PC-9 (cell line): ENCODE measurements at regions not wholly inside any gene's neighbourhood (a gene's known extent, or its start where the extent isn't known, plus 50 kb on each side); places are given as distances from the start of the nearest gene placed in this dataset.

Experiments used
- BruUV-seq: library from RNA; stranded (reverse); fragments of 400-500 nt; replicated peaks from 2 replicates; lab custom pipeline; 2021; lab: Mats Ljungman, UMichigan
- CTCF ChIA-PET: fragments of 300-600 bp; sonication (Branson Sonifier 250); formaldehyde crosslinking; loops from one replicate; lab custom pipeline; 2022; ENCODE audit warnings: antibody characterized with exemption; lab: Charles Lee
- POLR2A ChIA-PET: fragments of 300-600 bp; sonication (Branson Sonifier 250); formaldehyde crosslinking; loops from one replicate; lab custom pipeline; 2022; ENCODE audit warnings: antibody characterized with exemption; ENCODE audit not compliant: unreplicated experiment; lab: Charles Lee
- DNase-seq, 2 experiments: peaks; one replicate each; pipeline versions ENCODE4 v3.0.0 to v3.0.0-alpha.2; 2015 to 2022; ENCODE audit warnings: mixed read lengths in 1 of 2
- H2AFZ ChIP-seq: fragments of 200-600 bp; sonication (generic); 2 replicates; pipeline ENCODE4 v1.8.1; 2017; ENCODE audit warnings: antibody characterized with exemption
- H3F3A ChIP-seq: fragments of 200-600 bp; sonication (generic); 2 replicates; pipeline ENCODE4 v1.8.1; 2017; ENCODE audit warnings: antibody characterized with exemption, mild to moderate bottlenecking, low read depth; ENCODE audit not compliant: insufficient read depth
- H3K27ac ChIP-seq: fragments of 200-600 bp; sonication (generic); 2 replicates; pipeline ENCODE4 v1.6.1; 2016; ENCODE audit warnings: mixed run types
- H3K27me3 ChIP-seq: fragments of 200-600 bp; sonication (generic); 2 replicates; pipeline ENCODE4 v1.6.1; 2016; ENCODE audit warnings: low read depth, mixed run types; ENCODE audit not compliant: insufficient read depth
- H3K36me3 ChIP-seq: fragments of 200-600 bp; sonication (generic); 2 replicates; pipeline ENCODE4 v1.6.1; 2016; ENCODE audit warnings: low read depth, mixed run types
- H3K4me1 ChIP-seq: fragments of 200-600 bp; sonication (generic); replicated peaks from 2 replicates; pipeline ENCODE4 v1.6.1; 2016; ENCODE audit warnings: mixed run types; ENCODE audit not compliant: insufficient read depth
- H3K4me2 ChIP-seq: fragments of 200-600 bp; sonication (generic); 2 replicates; pipeline ENCODE4 v1.6.1; 2017; ENCODE audit warnings: mixed run types
- H3K4me3 ChIP-seq: fragments of 200-600 bp; sonication (generic); 2 replicates; pipeline ENCODE4 v1.6.1; 2016; ENCODE audit warnings: mixed run types
- H3K79me2 ChIP-seq: fragments of 200-600 bp; sonication (generic); 2 replicates; pipeline ENCODE4 v1.6.1; 2017; ENCODE audit warnings: low read depth, mixed run types
- H3K9me2 ChIP-seq: fragments of 200-600 bp; sonication (generic); 2 replicates; pipeline ENCODE4 v1.8.1; 2017; ENCODE audit warnings: mild to moderate bottlenecking; ENCODE audit not compliant: insufficient read depth
- H3K9me3 ChIP-seq: fragments of 200-600 bp; sonication (generic); 2 replicates; pipeline ENCODE4 v1.8.1; 2016; ENCODE audit warnings: low read depth; ENCODE audit not compliant: insufficient read depth
- H4K20me1 ChIP-seq: fragments of 200-600 bp; sonication (generic); 2 replicates; pipeline ENCODE4 v1.8.1; 2017; ENCODE audit not compliant: insufficient read depth
- CTCF ChIP-seq: fragments of 200-600 bp; sonication (generic); conservative IDR thresholded peaks from 2 replicates; pipeline ENCODE4 v1.6.1; 2017; ENCODE audit warnings: mixed run types, antibody characterized with exemption, mild to moderate bottlenecking, moderate library complexity
- EZH2 ChIP-seq: fragments of 200-600 bp; sonication (generic); IDR thresholded peaks from 2 replicates; pipeline ENCODE4 v1.8.0; 2017; ENCODE audit warnings: antibody characterized with exemption, low read depth
- intact Hi-C: fragments of 100-400 bp; cut with micrococcal nuclease; formaldehyde crosslinking; loops from one replicate; pipeline ENCODE4 v1.10.0; 2022; ENCODE audit not compliant: unreplicated experiment

- Histone ChIP-seq H3K27ac (no peak overlapping the region), H3K4me2 (no peak overlapping the region), H3K9me2 (no peaks in the 10 kb centered on the region), H3K4me3 (no peak overlapping the region), H3F3A (no peaks in the 10 kb centered on the region), H3K79me2 (no peaks in the 10 kb centered on the region), H3K4me1 (no peaks in the 10 kb centered on the region), H3K36me3 (no peaks in the 10 kb centered on the region), H4K20me1 (no peaks in the 10 kb centered on the region), H3K9me3 (no peaks in the 10 kb centered on the region), H3K27me3 (no peaks in the 10 kb centered on the region), H2AFZ (no peak overlapping the region)
- no peak for DNase-seq
- ChIA-PET CTCF (no interaction called here), POLR2A (no interaction called here)
- intact Hi-C loops = no loop called here
- no TSS peak for BruUV-seq
- TF ChIP-seq CTCF (0 out of 2 replicates have a peak, but pooled peaks have one; percentile 21), EZH2 (no peak)
Measured at GRCh38 chr22:26797910-26798309, 140.5 kb downstream of the MIAT start.

GRCh38 chr22:26798462-26799065 is 141.2 kb downstream of the MIAT start:
- ChIA-PET CTCF (no interaction called here), POLR2A (interaction anchor here (0.6 kb wide), 1 partner anchor 9 kb away, joined by 4 read pairs; no protein-coding TSS in a partner anchor)
- TF ChIP-seq CTCF = no peak
- TF ChIP-seq EZH2 = no peak
- Histone ChIP-seq H3K36me3 (no peaks in the 10 kb centered on the region), H3K79me2 (no peaks in the 10 kb centered on the region), H3K4me2 (no peak overlapping the region), H3K27ac (no peak overlapping the region), H3F3A (no peaks in the 10 kb centered on the region), H3K9me3 (no peaks in the 10 kb centered on the region), H3K4me3 (no peak overlapping the region), H3K9me2 (no peaks in the 10 kb centered on the region), H2AFZ (no peak overlapping the region), H4K20me1 (no peaks in the 10 kb centered on the region), H3K27me3 (no peaks in the 10 kb centered on the region), H3K4me1 (no peaks in the 10 kb centered on the region)
- BruUV-seq = no TSS peak
- DNase-seq = no peak
- intact Hi-C loops = no loop called here

DNA sequence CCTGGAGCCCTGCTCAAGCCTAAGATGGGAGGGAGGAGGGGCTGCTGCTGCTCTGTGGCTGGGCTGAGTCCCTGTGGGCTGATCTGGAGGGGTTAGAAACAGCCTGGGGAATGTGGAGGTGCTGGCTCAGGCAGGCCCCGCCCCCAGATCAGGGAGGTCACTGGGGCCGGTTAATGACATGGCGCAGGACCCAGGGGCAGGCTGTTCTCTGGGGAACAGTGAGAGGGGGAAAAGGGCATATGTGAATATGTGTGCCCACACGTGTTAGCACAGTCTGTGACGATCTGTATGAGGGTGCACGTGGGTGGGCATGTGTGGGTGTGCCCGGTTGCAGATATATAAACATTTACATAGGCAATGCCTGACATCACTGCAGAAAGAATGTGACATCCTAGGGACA is 143.5 kb downstream of the MIAT start:
- H3K9me2 ChIP-seq = no peaks in the 10 kb centered on the region
- H4K20me1 ChIP-seq = no peaks in the 10 kb centered on the region
- H3K36me3 ChIP-seq = no peaks in the 10 kb centered on the region
- H3K27ac ChIP-seq = no peak overlapping the region
- no peak for TF ChIP-seq EZH2
- no peaks in the 10 kb centered on the region for H3K9me3 ChIP-seq
- H3K4me3 ChIP-seq = no peak overlapping the region
- no peaks in the 10 kb centered on the region for H3K27me3 ChIP-seq
- no peak for DNase-seq
- ChIA-PET CTCF (no interaction called here), POLR2A (no interaction called here)
- H3F3A ChIP-seq = no peaks in the 10 kb centered on the region
- BruUV-seq = no TSS peak
- intact Hi-C loops = no loop called here
- H3K4me1 ChIP-seq = no peaks in the 10 kb centered on the region
- no peaks in the 10 kb centered on the region for H3K79me2 ChIP-seq
- no peak overlapping the region for H3K4me2 ChIP-seq
- H2AFZ ChIP-seq = no peak overlapping the region

DNA sequence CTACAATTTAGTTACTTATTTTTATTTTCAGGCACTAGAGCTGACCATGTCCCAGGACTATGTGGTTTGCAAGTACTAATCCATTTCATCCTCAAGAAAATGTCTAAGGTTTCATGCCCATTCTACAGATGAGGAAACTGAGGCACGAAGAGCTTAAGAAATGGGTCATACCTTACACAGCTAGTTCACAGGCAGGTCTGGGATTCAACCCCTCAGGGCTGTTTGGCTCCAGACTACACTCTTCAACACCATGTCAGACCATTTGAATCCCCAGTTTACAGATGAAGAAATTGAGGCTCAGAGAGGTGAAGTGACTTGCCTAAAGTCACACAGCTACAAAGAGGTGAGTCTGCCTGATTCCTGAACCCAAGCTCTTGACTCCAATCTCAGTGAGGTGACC is 144.1 kb downstream of the MIAT start:
- no peaks in the 10 kb centered on the region for H3K79me2 ChIP-seq
- no peaks in the 10 kb centered on the region for H3K27me3 ChIP-seq
- no peaks in the 10 kb centered on the region for H4K20me1 ChIP-seq
- no peaks in the 10 kb centered on the region for H3K4me1 ChIP-seq
- ChIA-PET CTCF (no interaction called here), POLR2A (no interaction called here)
- intact Hi-C loops = no loop called here
- no TSS peak for BruUV-seq
- no peak overlapping the region for H2AFZ ChIP-seq
- H3K27ac ChIP-seq = no peak overlapping the region
- H3K9me3 ChIP-seq = no peaks in the 10 kb centered on the region
- H3K4me2 ChIP-seq = no peak overlapping the region
- H3F3A ChIP-seq = no peaks in the 10 kb centered on the region
- TF ChIP-seq EZH2 = no peak
- TF ChIP-seq CTCF = no peak
- no peaks in the 10 kb centered on the region for H3K9me2 ChIP-seq
- H3K36me3 ChIP-seq = no peaks in the 10 kb centered on the region
- H3K4me3 ChIP-seq = no peak overlapping the region
- no peak for DNase-seq
